KMS-11 (cell line): ENCODE measurements at regions not wholly inside any gene's neighbourhood (a gene's known extent, or its start where the extent isn't known, plus 50 kb on each side); places are given as distances from the start of the nearest gene placed in this dataset.
"Not testable (repeated sequence)": the region's sequence is repeated elsewhere in the genome, so short reads cannot be mapped to it uniquely, and the experiment has no call there.

Experiments
- H2AFZ ChIP-seq: fragments of 200-600 bp; sonication (generic); 2 replicates; pipeline ENCODE4 v1.6.1; 2016; ENCODE audit warnings: antibody characterized with exemption, mixed run types, low read depth
- H3K27ac ChIP-seq: fragments of 200-600 bp; sonication (generic); 2 replicates; pipeline ENCODE4 v1.6.1; 2016; ENCODE audit warnings: mild to moderate bottlenecking, mixed run types
- H3K27me3 ChIP-seq: fragments of 200-600 bp; sonication (generic); 2 replicates; pipeline ENCODE4 v1.6.1; 2017; ENCODE audit warnings: mild to moderate bottlenecking, low read depth, mixed run types, moderate library complexity; ENCODE audit not compliant: insufficient read depth
- H3K36me3 ChIP-seq: fragments of 200-600 bp; sonication (generic); 2 replicates; pipeline ENCODE4 v1.6.1; 2017; ENCODE audit warnings: mild to moderate bottlenecking, mixed run types; ENCODE audit not compliant: insufficient read depth
- H3K4me1 ChIP-seq: fragments of 200-600 bp; sonication (generic); 2 replicates; pipeline ENCODE4 v1.6.1; 2016; ENCODE audit warnings: mild to moderate bottlenecking, low read depth, mixed run types; ENCODE audit not compliant: poor library complexity, severe bottlenecking
- H3K4me2 ChIP-seq: fragments of 200-600 bp; sonication (generic); 2 replicates; pipeline ENCODE4 v1.7.0; 2016; ENCODE audit warnings: mild to moderate bottlenecking, mixed run types
- H3K4me3 ChIP-seq: fragments of 200-600 bp; sonication (generic); IDR thresholded peaks from 2 replicates; pipeline ENCODE4 v1.6.1; 2017; ENCODE audit warnings: low read depth, low read length, mixed read lengths; ENCODE audit not compliant: insufficient read depth
- H3K79me2 ChIP-seq: fragments of 200-600 bp; sonication (generic); 2 replicates; pipeline ENCODE4 v1.6.1; 2016; ENCODE audit warnings: low read depth, mixed run types; ENCODE audit not compliant: insufficient read depth
- H3K9ac ChIP-seq: fragments of 200-600 bp; sonication (generic); 2 replicates; pipeline ENCODE4 v1.6.1; 2016; ENCODE audit warnings: mild to moderate bottlenecking, mixed run types
- H4K20me1 ChIP-seq: fragments of 200-600 bp; sonication (generic); 2 replicates; pipeline ENCODE4 v1.6.1; 2016; ENCODE audit warnings: mild to moderate bottlenecking, mixed run types; ENCODE audit not compliant: insufficient read depth
- CTCF ChIP-seq: fragments of 200-600 bp; sonication (generic); conservative IDR thresholded peaks from 2 replicates; pipeline ENCODE4 v1.6.1; 2017; ENCODE audit warnings: low read depth, mild to moderate bottlenecking, antibody characterized with exemption, low read length, moderate library complexity, mixed read lengths

- H3K4me3 ChIP-seq = no peak overlapping the region
- no peak overlapping the region for H3K4me2 ChIP-seq
- H3K9ac ChIP-seq = no peak overlapping the region
- H3K27me3 ChIP-seq = no peaks in the 10 kb centered on the region
- no peak overlapping the region for H2AFZ ChIP-seq
- no peaks in the 10 kb centered on the region for H4K20me1 ChIP-seq
- H3K4me1 ChIP-seq = no peaks in the 10 kb centered on the region
- no peak overlapping the region for H3K27ac ChIP-seq
- H3K79me2 ChIP-seq = no peaks in the 10 kb centered on the region
- H3K36me3 ChIP-seq = no peaks in the 10 kb centered on the region
- no peak for TF ChIP-seq CTCF
Measured at GRCh38 chr11:97557399-97557798, 1167.6 kb downstream of the JRKL start.

GRCh38 chr11:97567801-97568200 is 1178.0 kb downstream of the JRKL start:
- Histone ChIP-seq H3K27me3 (no peaks in the 10 kb centered on the region), H3K4me3 (no peak overlapping the region), H3K27ac (no peak overlapping the region), H3K79me2 (no peaks in the 10 kb centered on the region), H3K36me3 (no peaks in the 10 kb centered on the region), H3K9ac (no peak overlapping the region), H3K4me2 (no peak overlapping the region), H3K4me1 (peaks cover 7% of the 10 kb centered on the region), H2AFZ (no peak overlapping the region), H4K20me1 (no peaks in the 10 kb centered on the region)
- TF ChIP-seq CTCF = no peak

GRCh38 chr11:97570636-97571035 is 1180.8 kb downstream of the JRKL start:
- no peaks in the 10 kb centered on the region for H3K36me3 ChIP-seq
- no peak overlapping the region for H3K4me3 ChIP-seq
- H3K27ac ChIP-seq = no peak overlapping the region
- H2AFZ ChIP-seq = no peak overlapping the region
- H3K4me2 ChIP-seq = no peak overlapping the region
- no peaks in the 10 kb centered on the region for H3K79me2 ChIP-seq
- H4K20me1 ChIP-seq = no peaks in the 10 kb centered on the region
- TF ChIP-seq CTCF = no peak
- no peak overlapping the region for H3K9ac ChIP-seq
- H3K4me1 ChIP-seq = peaks cover 32% of the 10 kb centered on the region
- H3K27me3 ChIP-seq = no peaks in the 10 kb centered on the region

- H3K36me3 ChIP-seq, H3K4me3 ChIP-seq, H3K9ac ChIP-seq, H3K27me3 ChIP-seq, H2AFZ ChIP-seq, H3K79me2 ChIP-seq, H4K20me1 ChIP-seq: not testable (repeated sequence)
- Histone ChIP-seq H3K4me2 (peak overlapping the region; percentile 76; the same call in 1 of the 2 replicates), H3K4me1 (peaks cover 38% of the 10 kb centered on the region), H3K27ac (peak overlapping the region; percentile 61)
Measured at GRCh38 chr11:97573771-97574170, 1184.0 kb downstream of the JRKL start.

GRCh38 chr11:97574976-97575665 is 1185.3 kb downstream of the JRKL start:
- Histone ChIP-seq H3K9ac (no peak overlapping the region), H3K27ac (peak overlapping the region; percentile 61), H3K4me2 (peak overlapping the region; percentile 76), H3K79me2 (no peaks in the 10 kb centered on the region), H4K20me1 (no peaks in the 10 kb centered on the region), H2AFZ (no peak overlapping the region), H3K4me3 (no peak overlapping the region), H3K27me3 (no peaks in the 10 kb centered on the region), H3K4me1 (peaks cover 38% of the 10 kb centered on the region), H3K36me3 (no peaks in the 10 kb centered on the region)
- no peak for TF ChIP-seq CTCF
